Retinal pigment epithelial cell (primary cell): ENCODE measurements at regions not wholly inside any gene's neighbourhood (a gene's known extent, or its start where the extent isn't known, plus 50 kb on each side); places are given as distances from the start of the nearest gene placed in this dataset.

Experiments used
- DNase-seq: peaks from one replicate; pipeline ENCODE4 v3.0.0-alpha.2; 2010; ENCODE audit warnings: low read depth
- H3K4me3 ChIP-seq: 2 replicates; pipeline ENCODE4 v1.5.1; 2011; ENCODE audit warnings: mild to moderate bottlenecking, low read length, control low read depth, moderate library complexity
- TF ChIP-seq, protein P1 (sequence below): conservative IDR thresholded peaks from 2 replicates; pipeline ENCODE4 v1.5.1; 2011; ENCODE audit warnings: low read depth, low read length, control low read depth, inconsistent platforms

DNA sequence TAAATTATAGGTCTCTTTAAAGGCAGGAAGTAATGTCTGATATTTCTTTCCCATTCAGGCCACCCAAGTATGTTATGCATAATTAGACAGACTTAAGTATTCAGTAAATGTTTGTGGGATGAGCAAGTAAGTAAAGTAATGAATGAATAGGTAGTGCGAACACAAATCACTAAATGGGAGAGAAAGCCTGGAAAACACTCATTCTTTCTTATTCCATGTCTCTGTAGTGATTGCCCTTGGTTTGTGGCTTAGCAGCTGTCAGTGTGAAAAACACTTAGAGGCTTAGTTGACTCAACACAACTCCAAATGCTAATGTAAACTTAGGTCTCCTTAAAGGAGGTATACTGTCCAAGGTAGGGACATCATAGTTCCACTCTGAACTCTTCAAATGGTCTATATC lies 182.5 kb downstream of the ZC3H11B start:
- DNase-seq: no peak
- no peak overlapping the region for H3K4me3 ChIP-seq
- TF ChIP-seq, protein P1, sequence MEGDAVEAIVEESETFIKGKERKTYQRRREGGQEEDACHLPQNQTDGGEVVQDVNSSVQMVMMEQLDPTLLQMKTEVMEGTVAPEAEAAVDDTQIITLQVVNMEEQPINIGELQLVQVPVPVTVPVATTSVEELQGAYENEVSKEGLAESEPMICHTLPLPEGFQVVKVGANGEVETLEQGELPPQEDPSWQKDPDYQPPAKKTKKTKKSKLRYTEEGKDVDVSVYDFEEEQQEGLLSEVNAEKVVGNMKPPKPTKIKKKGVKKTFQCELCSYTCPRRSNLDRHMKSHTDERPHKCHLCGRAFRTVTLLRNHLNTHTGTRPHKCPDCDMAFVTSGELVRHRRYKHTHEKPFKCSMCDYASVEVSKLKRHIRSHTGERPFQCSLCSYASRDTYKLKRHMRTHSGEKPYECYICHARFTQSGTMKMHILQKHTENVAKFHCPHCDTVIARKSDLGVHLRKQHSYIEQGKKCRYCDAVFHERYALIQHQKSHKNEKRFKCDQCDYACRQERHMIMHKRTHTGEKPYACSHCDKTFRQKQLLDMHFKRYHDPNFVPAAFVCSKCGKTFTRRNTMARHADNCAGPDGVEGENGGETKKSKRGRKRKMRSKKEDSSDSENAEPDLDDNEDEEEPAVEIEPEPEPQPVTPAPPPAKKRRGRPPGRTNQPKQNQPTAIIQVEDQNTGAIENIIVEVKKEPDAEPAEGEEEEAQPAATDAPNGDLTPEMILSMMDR: no peak

DNA sequence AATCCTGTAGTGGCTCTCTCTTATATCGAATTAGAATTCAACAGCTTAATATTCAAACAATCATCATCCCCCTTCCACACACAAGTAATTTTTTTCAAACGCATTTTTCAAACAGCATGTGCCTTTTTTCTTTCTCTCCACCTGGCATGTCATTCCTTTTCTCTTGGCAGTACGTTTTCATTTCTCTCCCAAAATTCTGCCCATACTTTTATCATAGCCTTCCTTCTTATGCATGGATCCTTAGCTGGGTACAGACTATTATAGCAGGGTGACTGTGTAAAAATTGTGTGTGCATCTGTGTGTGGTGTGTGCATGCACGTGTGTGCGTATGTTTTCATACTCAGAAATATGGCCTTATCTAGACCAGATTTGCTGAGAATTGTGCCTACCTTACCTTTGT lies 184.3 kb downstream of the ZC3H11B start:
- no peak overlapping the region for H3K4me3 ChIP-seq
- DNase-seq: no peak
- TF ChIP-seq, protein P1: no peak

DNA sequence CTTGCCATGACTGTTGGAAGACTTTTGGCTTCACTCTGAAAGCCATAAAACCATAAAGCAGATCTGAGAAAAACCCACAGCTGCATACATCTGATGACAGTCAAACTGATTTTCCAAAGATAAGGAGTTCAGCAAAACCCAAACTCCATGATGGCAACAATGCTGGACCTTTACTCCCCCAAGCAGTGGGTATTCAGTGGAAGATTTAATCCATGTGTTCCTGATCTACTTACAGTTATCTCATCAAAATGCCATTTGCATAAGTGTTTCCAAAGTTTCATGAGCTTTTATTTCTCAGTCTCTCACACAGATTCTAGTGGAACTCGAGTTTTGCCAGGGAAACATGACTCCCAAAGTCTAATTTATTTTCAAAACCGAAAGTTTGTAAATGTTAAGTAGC lies 184.9 kb downstream of the ZC3H11B start:
- TF ChIP-seq, protein P1: no peak
- H3K4me3 ChIP-seq: no peak overlapping the region
- no peak for DNase-seq

DNA sequence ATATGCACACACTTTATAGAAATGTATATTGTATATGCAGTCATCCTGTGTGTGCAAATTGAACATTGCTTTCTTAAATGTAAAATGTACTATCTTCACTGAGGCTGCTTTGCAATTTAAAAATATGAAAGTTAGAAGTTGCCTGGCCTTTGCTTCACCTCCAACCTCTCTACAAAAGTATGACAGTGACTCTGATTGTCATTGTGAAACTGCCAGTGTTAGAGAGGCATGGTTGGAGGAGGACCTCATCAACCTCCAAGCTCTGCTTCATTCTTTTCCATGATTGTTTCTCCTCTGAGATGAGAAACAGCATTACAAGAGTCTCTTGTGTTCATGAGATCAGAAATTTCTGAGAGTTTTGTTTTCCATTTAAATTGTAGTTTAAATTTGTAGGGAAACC lies 185.5 kb downstream of the ZC3H11B start:
- no peak for DNase-seq
- TF ChIP-seq, protein P1: no peak

DNA sequence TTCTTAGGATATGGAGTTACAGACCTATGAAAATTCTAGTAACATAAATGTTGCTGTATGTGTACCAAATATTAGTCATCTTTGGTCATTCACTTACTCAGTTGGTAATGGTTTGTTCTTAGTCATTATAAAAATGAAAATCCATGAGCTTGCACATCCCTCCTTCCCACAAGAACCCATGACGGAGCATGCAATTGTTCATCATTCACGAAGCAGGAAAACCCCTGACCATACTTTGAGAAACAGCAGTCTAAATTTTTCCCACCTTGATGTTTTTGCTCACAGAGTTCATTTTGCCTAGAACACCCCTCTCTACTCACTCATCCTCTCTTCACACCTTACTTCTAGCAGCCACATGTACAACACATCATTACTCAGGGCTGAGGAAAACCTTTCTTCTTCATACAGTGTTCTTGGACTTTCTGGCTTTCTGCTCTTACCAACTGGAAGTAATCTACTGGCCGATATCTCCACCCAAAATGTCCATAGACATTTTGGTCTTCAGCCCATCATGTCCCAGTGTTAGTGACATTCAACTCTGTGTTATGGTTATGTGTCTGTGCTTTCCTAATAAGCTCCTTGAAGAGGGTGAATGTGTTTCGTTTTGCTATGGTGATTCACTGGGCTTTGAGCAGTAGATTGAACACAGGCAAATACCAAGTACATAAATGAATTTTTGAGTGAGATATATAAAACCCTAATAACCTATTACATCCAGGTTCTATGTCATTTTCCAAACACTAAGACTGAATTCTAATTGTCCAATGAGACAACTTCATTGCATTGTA lies 189.9 kb downstream of the ZC3H11B start:
- H3K4me3 ChIP-seq: no peak overlapping the region
- TF ChIP-seq, protein P1: no peak
- no peak for DNase-seq

More for the DNA sequence above, 185.5 kb downstream of the ZC3H11B start:
- no peak overlapping the region for H3K4me3 ChIP-seq

DNA sequence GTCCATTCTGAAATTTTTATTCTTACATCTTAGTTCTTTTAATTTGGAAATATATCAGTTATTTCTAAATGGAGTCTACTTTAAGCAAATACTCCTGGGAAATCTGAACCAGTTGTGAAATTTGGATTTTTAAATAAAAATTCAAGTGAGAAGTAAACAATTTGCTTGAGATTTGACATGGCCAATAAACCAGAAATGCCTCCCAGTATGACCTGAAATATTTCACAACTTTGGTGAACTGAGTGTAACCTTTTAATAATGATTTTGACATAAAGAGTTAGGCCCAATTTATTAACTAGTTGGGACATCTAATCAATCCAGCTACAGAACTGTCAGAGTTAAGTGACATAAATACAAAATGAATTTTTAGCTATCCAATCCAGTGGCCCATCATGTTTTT lies 192.0 kb downstream of the ZC3H11B start:
- H3K4me3 ChIP-seq: no peak overlapping the region
- DNase-seq: no peak
- TF ChIP-seq, protein P1: no peak

DNA sequence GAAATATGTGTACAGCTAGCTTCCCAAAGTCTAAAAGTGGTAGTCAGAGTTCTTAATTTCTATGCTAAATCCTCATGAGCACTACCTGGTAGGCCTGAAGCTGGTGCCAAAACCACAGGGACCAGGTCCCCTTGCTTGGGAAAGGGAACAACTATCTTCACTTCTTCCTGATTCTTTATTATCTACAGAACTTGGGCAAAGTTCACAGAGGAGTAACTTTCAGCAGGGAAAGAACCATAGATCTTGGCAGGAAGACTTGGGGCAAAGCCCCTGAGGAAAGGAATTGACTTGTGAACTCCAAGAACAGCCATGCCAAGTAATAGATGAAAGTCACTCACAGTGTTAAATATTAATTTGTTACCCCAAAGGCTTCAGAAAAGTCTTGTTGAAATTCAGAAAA lies 193.0 kb downstream of the ZC3H11B start:
- TF ChIP-seq, protein P1: no peak
- no peak for DNase-seq
- no peak overlapping the region for H3K4me3 ChIP-seq
